ENCODE measurements at regions not wholly inside any gene's neighbourhood (a gene's known extent, or its start where the extent isn't known, plus 50 kb on each side); places are given as distances from the start of the nearest gene placed in this dataset. TPM values are rescaled to one million over a fixed set of nuclear protein-coding genes. Genes with fewer than 3 reads are reported as not detected.

- H3K4me3 ChIP-seq, result no peak overlapping the region
- no peaks in the 10 kb centered on the region for H3K4me1 ChIP-seq
- H3K27ac ChIP-seq, result no peak overlapping the region
- no peaks in the 10 kb centered on the region for H3K36me3 ChIP-seq
- no peak for DNase-seq
- no peaks in the 10 kb centered on the region for H3K9me3 ChIP-seq
- intact Hi-C loops (cut with DNase I; ENCODE audit: low total_unique reads), result no loop called here
- H3K27me3 ChIP-seq, result no peaks in the 10 kb centered on the region
- TF ChIP-seq CTCF (IDR thresholded peaks at IDR 0.05), result no peak
- no peak for TF ChIP-seq POLR2A (IDR thresholded peaks at IDR 0.05)
Observed at GRCh38 chr9:116099821-116100220, 53.8 kb upstream of the PAPPA start.

GRCh38 chr9:116100711-116101121, 52.9 kb upstream of the PAPPA start:
- H3K4me1 ChIP-seq, result no peaks in the 10 kb centered on the region
- H3K27me3 ChIP-seq, result no peaks in the 10 kb centered on the region
- no peaks in the 10 kb centered on the region for H3K36me3 ChIP-seq
- H3K4me3 ChIP-seq, result no peak overlapping the region
- H3K27ac ChIP-seq, result no peak overlapping the region
- DNase-seq, result no peak
- no peaks in the 10 kb centered on the region for H3K9me3 ChIP-seq
- TF ChIP-seq POLR2A (IDR thresholded peaks at IDR 0.05), result no peak
- intact Hi-C loops (cut with DNase I; ENCODE audit: low total_unique reads), result no loop called here

- no peak for TF ChIP-seq POLR2A (IDR thresholded peaks at IDR 0.05)
- no peak for TF ChIP-seq CTCF (IDR thresholded peaks at IDR 0.05)
- Histone ChIP-seq H3K9me3 (no peaks in the 10 kb centered on the region), H3K36me3 (no peaks in the 10 kb centered on the region), H3K4me3 (no peak overlapping the region), H3K27ac (no peak overlapping the region), H3K27me3 (no peaks in the 10 kb centered on the region), H3K4me1 (no peaks in the 10 kb centered on the region)
- DNase-seq, result no peak
- intact Hi-C loops (cut with DNase I; ENCODE audit: low total_unique reads), result no loop called here
Observed at GRCh38 chr9:116101516-116101915, 52.1 kb upstream of the PAPPA start.

GRCh38 chr9:116102596-116102995, 51.0 kb upstream of the PAPPA start:
- H3K4me3 ChIP-seq, result no peak overlapping the region
- H3K9me3 ChIP-seq, result no peaks in the 10 kb centered on the region
- H3K36me3 ChIP-seq, result no peaks in the 10 kb centered on the region
- no peak overlapping the region for H3K27ac ChIP-seq
- TF ChIP-seq POLR2A (IDR thresholded peaks at IDR 0.05), result no peak
- TF ChIP-seq CTCF (IDR thresholded peaks at IDR 0.05), result no peak
- no peak for DNase-seq
- H3K4me1 ChIP-seq, result no peaks in the 10 kb centered on the region
- intact Hi-C loops (cut with DNase I; ENCODE audit: low total_unique reads), result no loop called here
- H3K27me3 ChIP-seq, result no peaks in the 10 kb centered on the region

Small RNA genes in the stretch of these regions (small RNA-seq; reads per million reads assigned to genes)
- gene RF00004, result not detected
